ENCODE measurements at regions not wholly inside any gene's neighbourhood (a gene's known extent, or its start where the extent isn't known, plus 50 kb on each side); places are given as distances from the start of the nearest gene placed in this dataset.

DNA sequence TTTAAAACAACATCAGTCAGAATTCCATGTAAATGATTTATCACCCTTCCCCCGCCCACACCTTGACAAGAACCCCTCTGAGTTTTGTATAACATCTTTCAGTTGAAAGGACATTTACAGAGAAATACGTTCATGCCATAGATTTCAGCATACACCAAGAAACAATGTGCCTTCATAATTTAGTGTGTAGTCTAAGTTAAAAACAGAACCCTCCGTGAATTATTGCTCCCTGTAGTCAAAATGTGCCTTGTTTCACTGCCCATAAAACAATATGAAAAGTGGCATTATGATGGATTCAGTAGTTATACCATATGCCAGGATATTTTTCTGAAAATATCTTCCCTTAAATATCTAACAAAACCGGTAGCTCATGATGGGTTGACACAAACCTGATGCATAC is 953.9 kb downstream of the GBE1 start:
- no peak overlapping the region for H3K4me3 ChIP-seq (ENCODE audit: low read depth, low read length)
- DNase-seq (ENCODE audit: low read depth), result no peak
- TF ChIP-seq, protein P1, sequence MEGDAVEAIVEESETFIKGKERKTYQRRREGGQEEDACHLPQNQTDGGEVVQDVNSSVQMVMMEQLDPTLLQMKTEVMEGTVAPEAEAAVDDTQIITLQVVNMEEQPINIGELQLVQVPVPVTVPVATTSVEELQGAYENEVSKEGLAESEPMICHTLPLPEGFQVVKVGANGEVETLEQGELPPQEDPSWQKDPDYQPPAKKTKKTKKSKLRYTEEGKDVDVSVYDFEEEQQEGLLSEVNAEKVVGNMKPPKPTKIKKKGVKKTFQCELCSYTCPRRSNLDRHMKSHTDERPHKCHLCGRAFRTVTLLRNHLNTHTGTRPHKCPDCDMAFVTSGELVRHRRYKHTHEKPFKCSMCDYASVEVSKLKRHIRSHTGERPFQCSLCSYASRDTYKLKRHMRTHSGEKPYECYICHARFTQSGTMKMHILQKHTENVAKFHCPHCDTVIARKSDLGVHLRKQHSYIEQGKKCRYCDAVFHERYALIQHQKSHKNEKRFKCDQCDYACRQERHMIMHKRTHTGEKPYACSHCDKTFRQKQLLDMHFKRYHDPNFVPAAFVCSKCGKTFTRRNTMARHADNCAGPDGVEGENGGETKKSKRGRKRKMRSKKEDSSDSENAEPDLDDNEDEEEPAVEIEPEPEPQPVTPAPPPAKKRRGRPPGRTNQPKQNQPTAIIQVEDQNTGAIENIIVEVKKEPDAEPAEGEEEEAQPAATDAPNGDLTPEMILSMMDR (IDR thresholded peaks at IDR 0.05; ENCODE audit: insufficient read depth, low read length), result no peak

DNA sequence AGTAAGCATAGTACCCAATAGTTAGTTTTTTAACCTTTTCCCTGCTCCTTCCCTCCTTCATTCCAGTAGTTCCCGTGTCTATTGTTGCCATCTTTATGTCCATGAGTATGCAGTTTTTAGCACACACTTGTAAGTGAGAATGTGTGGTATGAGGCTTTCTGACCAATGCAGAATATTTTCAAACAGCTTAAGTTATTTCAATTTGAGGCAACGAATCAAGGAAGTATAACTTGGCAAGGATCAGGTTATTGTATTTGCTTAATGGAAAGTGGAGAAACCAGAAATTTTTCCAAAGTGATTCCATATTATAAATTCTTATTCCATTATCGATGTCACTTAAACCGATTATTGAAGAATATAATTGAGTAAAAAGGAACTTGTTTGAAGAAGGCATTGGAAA is 954.8 kb downstream of the GBE1 start:
- DNase-seq (ENCODE audit: low read depth), result no peak
- TF ChIP-seq, protein P1 (IDR thresholded peaks at IDR 0.05; ENCODE audit: insufficient read depth, low read length), result no peak
- H3K4me3 ChIP-seq (ENCODE audit: low read depth, low read length), result no peak overlapping the region

DNA sequence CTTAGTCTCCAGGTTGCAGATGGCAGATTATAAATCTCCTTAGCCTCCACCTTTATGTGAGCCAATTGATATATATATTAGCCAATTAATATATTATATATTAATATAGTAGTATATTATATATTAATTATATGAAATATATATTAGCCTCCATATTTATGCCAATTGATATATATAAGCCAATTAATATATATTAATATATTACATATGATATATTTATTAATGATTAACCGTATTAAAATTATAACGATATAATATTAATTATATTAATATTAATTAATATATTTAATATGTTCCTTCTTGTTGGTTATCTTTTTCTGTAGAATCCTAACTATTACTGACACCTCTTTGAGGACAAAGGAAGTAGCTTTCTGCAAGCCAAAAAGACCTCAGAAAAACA is 972.5 kb downstream of the GBE1 start:
- H3K4me3 ChIP-seq (ENCODE audit: low read depth, low read length), result no peak overlapping the region
- TF ChIP-seq, protein P1 (IDR thresholded peaks at IDR 0.05; ENCODE audit: insufficient read depth, low read length), result no peak
- DNase-seq (ENCODE audit: low read depth), result no peak

DNA sequence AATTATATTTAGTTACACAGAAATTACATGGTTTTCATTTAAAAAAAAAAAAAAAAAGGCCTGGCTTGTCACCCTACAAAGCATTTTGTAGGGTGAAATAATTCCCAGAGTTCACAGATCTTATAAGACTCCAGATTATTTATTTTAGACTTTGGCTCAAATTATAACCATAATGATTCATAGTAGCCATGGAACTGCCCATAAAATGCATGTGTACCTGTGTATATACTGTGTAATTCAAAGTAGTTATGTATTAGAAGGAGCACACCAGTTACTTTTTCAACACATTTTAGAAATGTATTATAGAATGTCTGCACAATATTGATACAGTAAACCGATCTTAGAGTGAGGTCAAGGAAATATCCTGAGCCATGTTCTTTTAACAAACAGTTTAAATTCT is 975.6 kb downstream of the GBE1 start:
- TF ChIP-seq, protein P1 (IDR thresholded peaks at IDR 0.05; ENCODE audit: insufficient read depth, low read length), result no peak

DNA sequence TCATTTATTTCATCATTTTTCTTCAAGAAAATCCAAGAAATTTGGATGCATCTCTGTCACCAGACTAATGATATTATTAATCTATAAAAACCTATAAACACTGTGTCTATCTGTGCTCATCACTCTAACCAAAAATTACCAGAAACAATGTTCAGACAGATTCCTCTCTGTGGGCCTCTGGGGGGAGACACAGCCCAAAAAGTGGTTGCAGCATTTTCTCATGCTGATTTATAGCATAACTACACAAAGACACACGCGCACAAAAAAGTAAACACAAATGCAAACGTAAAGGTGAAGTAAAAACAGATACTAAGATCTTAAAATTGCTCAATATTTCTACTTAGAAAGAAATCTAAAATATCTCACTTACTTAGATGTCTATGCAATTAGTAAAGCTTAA is 976.0 kb downstream of the GBE1 start:
- DNase-seq (ENCODE audit: low read depth), result no peak
- no peak overlapping the region for H3K4me3 ChIP-seq (ENCODE audit: low read depth, low read length)
- TF ChIP-seq, protein P1 (IDR thresholded peaks at IDR 0.05; ENCODE audit: insufficient read depth, low read length), result no peak

More for the DNA sequence above, 975.6 kb downstream of the GBE1 start:
- DNase-seq (ENCODE audit: low read depth), result no peak
- no peak overlapping the region for H3K4me3 ChIP-seq (ENCODE audit: low read depth, low read length)

DNA sequence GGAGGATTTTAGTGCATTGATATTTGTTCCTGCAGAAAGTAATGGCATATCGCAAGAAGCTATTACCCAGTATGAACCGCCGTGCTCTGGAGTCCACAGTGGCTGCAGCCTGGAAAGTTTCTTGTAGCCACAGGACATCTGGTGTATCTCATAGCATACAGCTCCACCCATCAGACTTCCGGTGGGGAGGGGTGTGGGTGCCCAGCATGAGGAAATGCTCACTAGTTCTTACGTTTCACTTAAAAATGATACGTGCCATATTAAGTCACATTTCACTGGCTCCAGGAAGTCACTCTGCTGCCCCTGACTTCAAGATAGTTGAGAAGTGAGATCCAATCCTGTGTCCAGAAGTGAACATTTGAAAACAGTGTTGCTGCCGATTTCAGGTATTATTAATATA is 990.4 kb downstream of the GBE1 start:
- TF ChIP-seq, protein P1 (IDR thresholded peaks at IDR 0.05; ENCODE audit: insufficient read depth, low read length), result no peak
- no peak overlapping the region for H3K4me3 ChIP-seq (ENCODE audit: low read depth, low read length)
- peak; percentile 51 for DNase-seq (ENCODE audit: low read depth)
